HCT116 (cell line): ENCODE measurements at regions not wholly inside any gene's neighbourhood (a gene's known extent, or its start where the extent isn't known, plus 50 kb on each side); places are given as distances from the start of the nearest gene placed in this dataset.

Experiments used
- ATAC-seq: fragments of 200-7000 bp; cut with Tn5 transposase; 2 replicates; pipeline ENCODE4 v1.9.1; 2020; ENCODE audit warnings: mild to moderate bottlenecking, moderate library complexity
- BruUV-seq: library from RNA; stranded (reverse); fragments of 400-500 nt; replicated peaks from 2 replicates; lab custom pipeline; 2021; lab: Mats Ljungman, UMichigan
- CTCF ChIA-PET: fragments of 300-600 bp; sonication (Branson Sonifier 250); formaldehyde crosslinking; loops from one replicate; lab custom pipeline; 2021; ENCODE audit warnings: antibody characterized with exemption; lab: Charles Lee
- POLR2A ChIA-PET: fragments of 300-600, 350-600 bp; sonication (Branson Sonifier 250); formaldehyde crosslinking; loops from one replicate; lab custom pipeline; 2021; ENCODE audit warnings: antibody characterized with exemption; lab: Charles Lee
- RAD21 ChIA-PET, 2 experiments: fragments of 300-600 bp; sonication (Branson Sonifier 250); formaldehyde crosslinking; loops; one replicate each; lab custom pipeline; 2023; ENCODE audit warnings: low total read pairs in 2 of 2; ENCODE audit not compliant: uncharacterized antibody in 2 of 2, unreplicated experiment in 2 of 2, low non-redundant PET in 1 of 2; lab: Charles Lee
- DNase-seq: peaks from one replicate; pipeline ENCODE4 v3.0.0-alpha.2; 2010; ENCODE audit warnings: low read depth, low spot score
- H2AFZ ChIP-seq: fragments of 200-600 bp; shearing (Covaris generic), sonication (generic); 2 replicates; pipeline ENCODE4 v1.6.1; 2017; ENCODE audit warnings: low read depth, mixed run types, mixed read lengths, antibody characterized with exemption, low read length; ENCODE audit not compliant: poor library complexity, severe bottlenecking
- H3K27ac ChIP-seq: 2 replicates; pipeline ENCODE4 v1.5.1; 2012; ENCODE audit warnings: low read depth, low read length
- H3K27me3 ChIP-seq: fragments of 200-600 bp; sonication (generic); 2 replicates; pipeline ENCODE4 v1.6.1; 2016; ENCODE audit warnings: mixed run types, low read length, mixed read lengths; ENCODE audit not compliant: insufficient read depth
- H3K36me3 ChIP-seq, 2 experiments: fragments of 200-500 bp in 1 of 2; fragments of 200-600 bp in 1 of 2; sonication (Bioruptor generic) in 1 of 2; sonication (generic) in 1 of 2; 2 replicates each; pipeline versions ENCODE4 v1.5.1 to v1.6.1; 2014 to 2016; ENCODE audit warnings: low read length in 2 of 2, inconsistent platforms in 1 of 2, mixed read lengths in 1 of 2, mixed run types in 1 of 2; ENCODE audit not compliant: insufficient read depth in 2 of 2, control insufficient read depth in 1 of 2
- H3K4me1 ChIP-seq, 2 experiments: fragments of 200-600 bp in 1 of 2; sonication (generic) in 1 of 2; 2 replicates each; pipeline versions ENCODE4 v1.5.1 to v1.6.1; 2012 to 2017; ENCODE audit warnings: low read length in 2 of 2, inconsistent platforms in 1 of 2, mild to moderate bottlenecking in 1 of 2, mixed read lengths in 1 of 2, mixed run types in 1 of 2, moderate library complexity in 1 of 2; ENCODE audit not compliant: insufficient read depth in 2 of 2, control insufficient read depth in 1 of 2
- H3K4me2 ChIP-seq: fragments of 200-600 bp; sonication (generic); 2 replicates; pipeline ENCODE4 v1.6.1; 2017; ENCODE audit warnings: mixed run types, low read length, mixed read lengths
- H3K4me3 ChIP-seq, 2 experiments: fragments of 200-600 bp in 1 of 2; sonication (generic) in 1 of 2; replicated peaks in 1 of 2; 2 replicates each; pipeline ENCODE4 v1.5.1; 2011 to 2016; ENCODE audit warnings: low read length in 2 of 2, control low read depth in 1 of 2, low read depth in 1 of 2, mild to moderate bottlenecking in 1 of 2, mixed read lengths in 1 of 2, mixed run types in 1 of 2
- H3K79me2 ChIP-seq: fragments of 200-600 bp; sonication (generic); 2 replicates; pipeline ENCODE4 v1.6.1; 2017; ENCODE audit warnings: mild to moderate bottlenecking, mixed run types, low read length, moderate library complexity, mixed read lengths; ENCODE audit not compliant: insufficient read depth
- H3K9ac ChIP-seq: fragments of 200-600 bp; sonication (generic); 2 replicates; pipeline ENCODE4 v1.6.1; 2016; ENCODE audit warnings: low read length, mixed read lengths
- H3K9me2 ChIP-seq: fragments of 200-600 bp; sonication (generic), shearing (Covaris generic); 2 replicates; pipeline ENCODE4 v1.6.1; 2017; ENCODE audit warnings: mixed run types, mild to moderate bottlenecking, moderate library complexity; ENCODE audit not compliant: insufficient read depth
- H3K9me3 ChIP-seq, 2 experiments: fragments of 200-500 bp in 1 of 2; fragments of 200-600 bp in 1 of 2; sonication (Bioruptor generic) in 1 of 2; sonication (generic) in 1 of 2; 2 replicates each; pipeline ENCODE4 v1.6.1; 2014 to 2017; ENCODE audit warnings: low read length in 2 of 2, mixed read lengths in 2 of 2, inconsistent platforms in 1 of 2, low read depth in 1 of 2, mild to moderate bottlenecking in 1 of 2, mixed run types in 1 of 2, moderate library complexity in 1 of 2; ENCODE audit not compliant: control insufficient read depth in 1 of 2, insufficient read depth in 1 of 2
- H4K20me1 ChIP-seq: fragments of 200-600 bp; sonication (generic), shearing (Covaris generic); 2 replicates; pipeline ENCODE4 v1.6.1; 2017; ENCODE audit warnings: mixed run types, mild to moderate bottlenecking, moderate library complexity; ENCODE audit not compliant: insufficient read depth
- CBX3 ChIP-seq: IDR thresholded peaks from 2 replicates; pipeline ENCODE4 v1.6.1; 2012; ENCODE audit warnings: low read depth
- CEBPB ChIP-seq: IDR thresholded peaks from 2 replicates; pipeline ENCODE4 v1.6.1; 2012; ENCODE audit warnings: low read depth
- CTCF ChIP-seq, 3 experiments: fragments of 200-600 bp in 1 of 3; sonication (generic) in 1 of 3; IDR thresholded peaks in 2 of 3; conservative IDR thresholded peaks in 1 of 3; 2 replicates each; pipeline ENCODE4 v1.5.1; 2012 to 2017; ENCODE audit warnings: low read depth in 2 of 3, low read length in 2 of 3, antibody characterized with exemption in 1 of 3, borderline replicate concordance in 1 of 3, control low read depth in 1 of 3, mild to moderate bottlenecking in 1 of 3, mixed read lengths in 1 of 3, mixed run types in 1 of 3, moderate library complexity in 1 of 3; ENCODE audit not compliant: insufficient read depth in 1 of 3
- EGR1 ChIP-seq: IDR thresholded peaks from 2 replicates; pipeline ENCODE4 v1.6.1; 2012; ENCODE audit warnings: low read depth
- ELF1 ChIP-seq: IDR thresholded peaks from 2 replicates; pipeline ENCODE4 v1.6.1; 2012; ENCODE audit warnings: low read depth, borderline replicate concordance
- FOSL1 ChIP-seq: IDR thresholded peaks from 2 replicates; pipeline ENCODE4 v1.6.1; 2012; ENCODE audit warnings: low read depth
- MAX ChIP-seq: IDR thresholded peaks from 2 replicates; pipeline ENCODE4 v1.6.1; 2012
- POLR2A ChIP-seq: IDR thresholded peaks from 2 replicates; pipeline ENCODE4 v1.7.0; 2011; ENCODE audit warnings: borderline replicate concordance; ENCODE audit not compliant: insufficient read depth, insufficient read length; ENCODE audit errors: extremely low read depth
- SIN3A ChIP-seq: IDR thresholded peaks from 2 replicates; pipeline ENCODE4 v1.6.1; 2012; ENCODE audit warnings: low read depth
- SP1 ChIP-seq: IDR thresholded peaks from 2 replicates; pipeline ENCODE4 v1.6.1; 2012; ENCODE audit warnings: low read depth
- YY1 ChIP-seq: IDR thresholded peaks from 2 replicates; pipeline ENCODE4 v1.6.1; 2011; ENCODE audit warnings: low read length, low read depth, moderate library complexity, mild to moderate bottlenecking; ENCODE audit not compliant: insufficient replicate concordance; ENCODE audit errors: extremely low read depth
- ZNF274 ChIP-seq: fragments of 200-500 bp; sonication (Bioruptor generic); IDR thresholded peaks from 2 replicates; pipeline ENCODE4 v1.6.1; 2014; ENCODE audit warnings: mild to moderate bottlenecking, low read depth, low read length, inconsistent platforms
- intact Hi-C: fragments of 100-400 bp; cut with micrococcal nuclease; formaldehyde crosslinking; loops from 2 replicates; pipeline ENCODE4 v1.10.0; 2022

- intact Hi-C loops, result no loop called here
- RAD21 ChIA-PET, result no interaction called here
- Histone ChIP-seq H2AFZ (no peak overlapping the region), H4K20me1 (no peaks in the 10 kb centered on the region), H3K9me2 (no peaks in the 10 kb centered on the region), H3K4me2 (no peak overlapping the region), H3K9ac (no peak overlapping the region), H3K27ac (no peak overlapping the region), H3K4me1 (no peaks in the 10 kb centered on the region), H3K9me3 (peaks cover 0 to 12% of the 10 kb centered on the region in 2 experiments; a peak in 1 of 4 replicates), H3K79me2 (no peaks in the 10 kb centered on the region), H3K27me3 (no peaks in the 10 kb centered on the region), H3K36me3 (no peaks in the 10 kb centered on the region), H3K4me3 (no peak overlapping the region)
- CTCF ChIA-PET, result no interaction called here
- ATAC-seq, result no peak
- BruUV-seq, result no TSS peak
- POLR2A ChIA-PET, result no interaction called here
- TF ChIP-seq CEBPB, result no peak
- TF ChIP-seq ZNF274, result no peak
- TF ChIP-seq EGR1, result no peak
- TF ChIP-seq YY1, result no peak
- TF ChIP-seq CTCF (IDR thresholded peaks at IDR 0.05 in 2 of 3, conservative IDR thresholded peaks at IDR 0.05 in 1 of 3; ENCODE audit: borderline replicate concordance in 1 of 3, insufficient read depth in 1 of 3, low read depth in 2 of 3, low read length in 2 of 3), result no peak
- no peak for TF ChIP-seq MAX
- TF ChIP-seq SP1, result no peak
- no peak for TF ChIP-seq FOSL1
- TF ChIP-seq SIN3A, result no peak
- no peak for TF ChIP-seq POLR2A
- TF ChIP-seq ELF1, result no peak
- TF ChIP-seq CBX3, result no peak
- DNase-seq, result no peak
Measured at GRCh38 chr4:59583845-59584568, 1616.1 kb upstream of the ADGRL3 start.
